ENCODE measurements at regions not wholly inside any gene's neighbourhood (a gene's known extent, or its start where the extent isn't known, plus 50 kb on each side); places are given as distances from the start of the nearest gene placed in this dataset.

- Mint-ChIP-seq H3K4me1 (ENCODE audit: unreplicated experiment) (no peaks in the 10 kb centered on the region), H3K4me3 (ENCODE audit: unreplicated experiment) (no peak overlapping the region), H3K27ac (ENCODE audit: unreplicated experiment) (no peak overlapping the region), H3K36me3 (ENCODE audit: unreplicated experiment) (no peaks in the 10 kb centered on the region), H3K9me3 (ENCODE audit: unreplicated experiment) (no peaks in the 10 kb centered on the region), H3K27me3 (ENCODE audit: unreplicated experiment) (peaks cover 2% of the 10 kb centered on the region)
- DNase-seq (ENCODE audit: extremely low spot score, unreplicated experiment), result no peak
- no peak for TF ChIP-seq CTCF (IDR thresholded peaks at IDR 0.05)
These were observed 279.1 kb downstream of the ASMT start for GRCh38 chrX:1894026-1894294.

GRCh38 chrX:1894740-1895139, 279.9 kb downstream of the ASMT start:
- no peaks in the 10 kb centered on the region for H3K36me3 Mint-ChIP-seq (ENCODE audit: unreplicated experiment)
- H3K9me3 Mint-ChIP-seq (ENCODE audit: unreplicated experiment), result peaks cover 7% of the 10 kb centered on the region
- H3K27ac Mint-ChIP-seq (ENCODE audit: unreplicated experiment), result no peak overlapping the region
- H3K27me3 Mint-ChIP-seq (ENCODE audit: unreplicated experiment), result peaks cover 4% of the 10 kb centered on the region
- H3K4me3 Mint-ChIP-seq (ENCODE audit: unreplicated experiment), result no peak overlapping the region
- no peaks in the 10 kb centered on the region for H3K4me1 Mint-ChIP-seq (ENCODE audit: unreplicated experiment)
- no peak for DNase-seq (ENCODE audit: extremely low spot score, unreplicated experiment)
- no peak for TF ChIP-seq CTCF (IDR thresholded peaks at IDR 0.05)

- Mint-ChIP-seq H3K4me3 (ENCODE audit: unreplicated experiment) (no peak overlapping the region), H3K27ac (ENCODE audit: unreplicated experiment) (no peak overlapping the region), H3K9me3 (ENCODE audit: unreplicated experiment) (peaks cover 11% of the 10 kb centered on the region), H3K27me3 (ENCODE audit: unreplicated experiment) (peaks cover 4% of the 10 kb centered on the region), H3K36me3 (ENCODE audit: unreplicated experiment) (no peaks in the 10 kb centered on the region), H3K4me1 (ENCODE audit: unreplicated experiment) (no peaks in the 10 kb centered on the region)
- TF ChIP-seq CTCF (IDR thresholded peaks at IDR 0.05), result no peak
- no peak for DNase-seq (ENCODE audit: extremely low spot score, unreplicated experiment)
These were observed 280.7 kb downstream of the ASMT start for GRCh38 chrX:1895583-1895982.

GRCh38 chrX:1899841-1900240, 285.0 kb downstream of the ASMT start:
- H3K9me3 Mint-ChIP-seq (ENCODE audit: unreplicated experiment), result peaks cover 11% of the 10 kb centered on the region
- peaks cover 4% of the 10 kb centered on the region for H3K27me3 Mint-ChIP-seq (ENCODE audit: unreplicated experiment)
- no peaks in the 10 kb centered on the region for H3K36me3 Mint-ChIP-seq (ENCODE audit: unreplicated experiment)
- no peak overlapping the region for H3K4me3 Mint-ChIP-seq (ENCODE audit: unreplicated experiment)
- no peak overlapping the region for H3K27ac Mint-ChIP-seq (ENCODE audit: unreplicated experiment)
- DNase-seq (ENCODE audit: extremely low spot score, unreplicated experiment), result no peak
- no peaks in the 10 kb centered on the region for H3K4me1 Mint-ChIP-seq (ENCODE audit: unreplicated experiment)
- TF ChIP-seq CTCF (IDR thresholded peaks at IDR 0.05), result no peak

DNA sequence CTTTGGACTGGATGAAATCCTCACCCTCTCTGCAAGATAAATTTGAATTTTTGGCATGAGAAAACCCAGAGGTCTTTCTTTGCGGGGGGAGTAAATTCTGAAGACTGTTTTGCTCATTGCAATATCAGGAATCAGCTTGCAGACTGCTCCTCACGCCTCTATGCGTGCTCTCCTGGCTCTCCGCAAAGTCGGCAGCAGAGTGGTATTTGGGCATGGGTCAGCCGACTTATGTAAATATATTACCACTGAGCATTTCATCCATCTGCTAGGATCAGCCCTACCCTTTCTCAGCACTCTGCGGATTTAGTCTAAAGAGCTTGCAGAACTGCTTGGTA, 288.0 kb downstream of the ASMT start:
- Mint-ChIP-seq H3K9me3 (ENCODE audit: unreplicated experiment) (peaks cover 11% of the 10 kb centered on the region), H3K4me3 (ENCODE audit: unreplicated experiment) (no peak overlapping the region), H3K27me3 (ENCODE audit: unreplicated experiment) (peaks cover 2% of the 10 kb centered on the region), H3K27ac (ENCODE audit: unreplicated experiment) (no peak overlapping the region), H3K36me3 (ENCODE audit: unreplicated experiment) (no peaks in the 10 kb centered on the region), H3K4me1 (ENCODE audit: unreplicated experiment) (no peaks in the 10 kb centered on the region)
- DNase-seq (ENCODE audit: extremely low spot score, unreplicated experiment), result no peak
- no peak for TF ChIP-seq CTCF (IDR thresholded peaks at IDR 0.05)

All from osteocyte (in vitro differentiated cells).